Mucosa of descending colon (tissue), 3 donors: ENCODE measurements at regions not wholly inside any gene's neighbourhood (a gene's known extent, or its start where the extent isn't known, plus 50 kb on each side); places are given as distances from the start of the nearest gene placed in this dataset.

Experiments used
- ATAC-seq: fragments of 200-7000 bp; cut with Tn5 transposase; one replicate; pipeline ENCODE4 v1.9.1; 2020; ENCODE audit warnings: mild to moderate bottlenecking, moderate library complexity
- DNase-seq, 3 donors: peaks; one replicate each; pipeline ENCODE4 v3.0.0-alpha.2; 2020
- H3K36me3 ChIP-seq: fragments of 200-600 bp; one replicate; pipeline ENCODE4 v1.8.0; 2021; ENCODE audit warnings: low read depth, mild to moderate bottlenecking
- H3K4me1 ChIP-seq: fragments of 200-600 bp; one replicate; pipeline ENCODE4 v1.8.0; 2021; ENCODE audit warnings: low read depth, mild to moderate bottlenecking
- H3K4me3 ChIP-seq: fragments of 200-600 bp; one replicate; pipeline ENCODE4 v1.8.0; 2021; ENCODE audit warnings: mild to moderate bottlenecking
- H3K9me3 ChIP-seq: fragments of 200-600 bp; one replicate; pipeline ENCODE4 v1.8.0; 2021; ENCODE audit warnings: mild to moderate bottlenecking
- CTCF ChIP-seq: fragments of 200-600 bp; IDR thresholded peaks from one replicate; pipeline ENCODE4 v1.8.0; 2022; ENCODE audit warnings: antibody characterized with exemption, mild to moderate bottlenecking
- intact Hi-C, 2 donors: fragments of 100-400 bp; cut with DNase I in 1 of 2; cut with micrococcal nuclease in 1 of 2; formaldehyde crosslinking; loops; one replicate each; pipeline versions ENCODE4 v1.11.0 to v1.11.1; 2022; cut with DNase I, micrococcal nuclease
- donor health status: DM: no; HTN: no; CAD: no; lungs with moderate emphysema.
- donor health status: DM: no; HTN: no; CAD: no.
- donor health status: DM: no; HTN: yes; CAD: no.

DNA sequence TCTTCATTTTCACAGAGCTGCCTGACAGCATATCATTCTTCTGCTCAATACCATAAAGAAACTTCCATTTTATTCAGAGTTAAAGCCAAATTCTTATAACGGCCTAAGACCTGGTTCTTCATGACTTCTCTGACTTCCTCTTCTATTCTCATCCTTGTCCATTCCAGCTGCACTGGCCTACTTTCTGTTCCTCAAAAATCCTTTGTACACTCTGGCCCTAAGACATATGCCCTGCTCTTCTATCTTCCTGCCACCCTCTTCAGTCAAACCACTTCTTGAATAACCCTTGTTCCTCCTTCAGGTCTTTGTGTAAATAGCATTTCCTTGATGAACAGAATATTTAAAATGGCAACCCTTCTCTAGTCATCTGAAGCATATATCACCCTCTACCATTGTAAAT, 1338.7 kb upstream of the ADGRL2 start:
- no peaks in the 10 kb centered on the region for H3K9me3 ChIP-seq
- TF ChIP-seq CTCF: no peak
- no peak for ATAC-seq
- H3K36me3 ChIP-seq: no peaks in the 10 kb centered on the region
- no peak overlapping the region for H3K4me3 ChIP-seq
- intact Hi-C loops: no loop called here
- no peak for DNase-seq
- H3K4me1 ChIP-seq: no peaks in the 10 kb centered on the region

GRCh38 chr1:80457409-80457808, 1343.3 kb upstream of the ADGRL2 start:
- no peaks in the 10 kb centered on the region for H3K9me3 ChIP-seq
- no peak overlapping the region for H3K4me3 ChIP-seq
- no peaks in the 10 kb centered on the region for H3K4me1 ChIP-seq
- intact Hi-C loops: no loop called here
- H3K36me3 ChIP-seq: no peaks in the 10 kb centered on the region
- DNase-seq (no peak), ATAC-seq (no peak)
- no peak for TF ChIP-seq CTCF

DNA sequence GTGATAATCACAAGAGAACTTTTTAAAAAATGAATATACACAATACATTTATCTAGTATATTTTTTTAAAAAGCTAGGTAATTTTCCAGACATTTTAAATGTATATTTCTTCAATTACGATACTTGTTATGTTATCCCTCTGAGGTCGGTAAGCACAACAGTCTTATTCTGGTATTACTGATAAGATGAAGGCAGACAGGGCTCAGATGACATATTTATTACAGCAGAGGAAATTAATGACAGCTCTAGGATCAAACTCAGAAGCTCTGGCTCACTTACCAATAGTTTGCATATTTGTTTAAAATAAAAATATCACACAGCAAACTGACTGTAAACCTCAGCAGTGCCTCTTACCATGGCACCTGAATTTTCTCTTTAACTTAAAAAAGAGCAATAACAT, 1347.0 kb upstream of the ADGRL2 start:
- no peak overlapping the region for H3K4me3 ChIP-seq
- no peak for TF ChIP-seq CTCF
- H3K4me1 ChIP-seq: no peaks in the 10 kb centered on the region
- H3K36me3 ChIP-seq: no peaks in the 10 kb centered on the region
- ATAC-seq (no peak), DNase-seq (no peak)
- no peaks in the 10 kb centered on the region for H3K9me3 ChIP-seq
- intact Hi-C loops: no loop called here

DNA sequence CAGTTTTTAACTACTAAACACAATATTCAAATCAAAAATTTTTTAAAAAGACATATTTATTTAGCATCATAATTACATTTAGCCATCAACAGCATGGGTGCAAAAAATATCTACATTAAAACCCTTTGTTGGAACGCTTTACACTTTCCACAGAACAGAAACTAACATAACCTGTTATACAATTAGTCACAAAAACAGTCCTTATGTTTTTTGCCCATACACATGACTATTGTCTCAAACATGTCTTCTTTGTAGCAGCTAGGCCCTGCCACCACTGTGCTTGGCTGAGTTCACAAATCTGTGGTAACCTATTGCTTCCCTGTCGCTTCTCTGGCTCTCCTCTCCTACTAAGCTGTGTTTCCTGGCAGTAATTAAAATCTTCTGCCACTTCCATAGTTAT, 1350.0 kb upstream of the ADGRL2 start:
- Histone ChIP-seq H3K4me1 (no peaks in the 10 kb centered on the region), H3K4me3 (no peak overlapping the region), H3K9me3 (no peaks in the 10 kb centered on the region), H3K36me3 (no peaks in the 10 kb centered on the region)
- no peak for TF ChIP-seq CTCF
- no peak for DNase-seq
- ATAC-seq: no peak
- intact Hi-C loops: no loop called here

DNA sequence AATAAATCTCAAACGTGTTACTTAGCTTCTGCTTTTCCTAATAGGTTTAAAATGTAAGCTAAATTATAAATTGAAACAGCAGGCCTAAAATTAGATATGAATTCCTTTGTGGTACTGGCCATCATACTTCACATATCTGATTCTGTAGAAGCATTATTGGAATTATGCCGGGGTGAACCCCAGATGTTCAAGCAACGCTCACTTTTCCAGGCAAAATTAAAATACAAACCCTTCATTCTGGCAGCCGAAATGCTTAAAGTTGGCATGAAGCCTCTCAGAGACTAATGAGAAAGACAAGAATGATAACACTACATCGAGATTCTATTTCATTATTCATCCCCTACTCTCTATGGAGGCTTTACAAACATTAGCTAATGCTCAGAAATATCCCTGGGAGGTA, 1352.7 kb upstream of the ADGRL2 start:
- DNase-seq (no peak), ATAC-seq (no peak)
- no peak for TF ChIP-seq CTCF
- H3K36me3 ChIP-seq: no peaks in the 10 kb centered on the region
- intact Hi-C loops: no loop called here
- no peak overlapping the region for H3K4me3 ChIP-seq
- no peaks in the 10 kb centered on the region for H3K9me3 ChIP-seq
- H3K4me1 ChIP-seq: no peaks in the 10 kb centered on the region

DNA sequence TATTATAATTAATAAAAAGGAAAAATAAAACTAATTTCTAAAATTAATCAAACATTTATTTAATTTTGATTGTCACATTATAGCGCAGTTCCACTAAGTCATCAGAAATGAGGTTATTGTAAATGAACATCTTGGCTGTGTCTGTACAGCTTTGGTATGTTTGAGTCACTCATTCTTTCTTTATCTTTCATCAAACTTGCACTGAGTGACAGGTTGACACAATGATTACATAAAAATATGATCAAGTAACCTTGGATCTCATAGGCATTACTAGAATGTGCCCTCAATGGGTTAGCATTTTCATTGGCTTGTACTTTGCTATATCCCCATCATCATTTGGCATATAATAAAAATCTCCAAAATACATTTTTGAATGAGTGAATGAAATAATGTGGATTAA, 1353.2 kb upstream of the ADGRL2 start:
- DNase-seq: no peak
- Histone ChIP-seq H3K4me1 (no peaks in the 10 kb centered on the region), H3K36me3 (no peaks in the 10 kb centered on the region), H3K9me3 (no peaks in the 10 kb centered on the region), H3K4me3 (no peak overlapping the region)
- no peak for TF ChIP-seq CTCF
- no peak for ATAC-seq
- intact Hi-C loops: no loop called here
